GM19193 (cell line): ENCODE measurements at regions not wholly inside any gene's neighbourhood (a gene's known extent, or its start where the extent isn't known, plus 50 kb on each side); places are given as distances from the start of the nearest gene placed in this dataset.

ENCODE experiments used
- POLR2A ChIP-seq: IDR thresholded peaks from 4 replicates; pipeline ENCODE4 v1.6.1; 2011; ENCODE audit not compliant: insufficient read depth, insufficient read length; ENCODE audit errors: extremely low read depth

DNA sequence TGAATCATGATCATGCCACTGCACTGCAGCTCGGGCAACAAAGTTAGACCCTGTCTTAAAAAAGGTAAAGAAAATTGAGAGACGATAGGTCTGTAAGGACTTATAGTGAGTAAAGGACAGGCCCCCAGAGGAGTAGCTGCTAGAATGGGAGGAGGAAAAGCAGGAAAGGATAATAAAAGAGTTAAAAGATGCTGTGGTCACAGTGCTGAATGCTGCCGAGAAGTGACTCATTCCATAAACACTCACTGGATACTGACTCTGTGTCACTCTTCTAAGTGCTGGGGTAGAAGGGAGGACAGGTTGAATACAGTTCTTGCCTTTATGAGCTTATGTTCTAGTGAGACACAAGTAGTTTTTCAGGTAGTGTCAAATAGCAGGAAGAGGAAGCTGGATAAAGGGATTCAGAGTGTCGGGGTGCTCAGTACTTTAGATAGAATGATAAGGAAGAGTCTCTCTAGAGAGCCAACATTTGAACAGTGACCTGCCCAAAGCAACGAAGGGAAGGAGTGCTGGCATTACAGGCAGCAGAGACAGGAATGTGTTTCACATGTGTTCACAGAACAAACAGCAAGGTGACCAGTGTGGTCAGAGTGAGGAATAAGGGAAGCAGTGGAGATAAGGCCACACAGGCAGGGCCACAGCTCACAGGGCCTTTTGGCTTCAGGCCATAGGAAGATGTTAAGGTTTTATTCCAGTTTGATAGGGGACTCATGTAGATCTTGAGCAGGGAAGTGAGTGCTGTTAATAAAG lies 1240.5 kb downstream of the UQCRFS1 start:
- TF ChIP-seq POLR2A, result no peak

DNA sequence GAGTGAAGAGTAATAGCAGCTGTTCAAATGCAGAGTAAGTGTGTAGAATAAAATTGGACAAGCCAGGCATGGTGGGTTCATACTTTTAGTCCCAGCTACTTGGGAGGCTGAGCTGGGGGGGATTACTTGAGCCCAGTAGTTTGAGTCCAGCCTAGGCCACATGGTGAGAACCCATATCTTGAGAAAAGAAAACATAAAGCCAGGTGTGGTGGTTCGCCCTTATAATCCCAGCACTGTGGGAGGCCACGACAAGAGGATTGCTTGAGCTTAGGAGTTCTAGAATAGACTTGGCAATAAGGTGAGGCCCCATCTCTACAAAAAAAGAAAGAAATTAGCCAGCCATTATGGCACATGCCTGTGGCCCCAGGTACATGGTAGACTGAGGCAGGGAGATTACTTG lies 1241.1 kb downstream of the UQCRFS1 start:
- no peak for TF ChIP-seq POLR2A

DNA sequence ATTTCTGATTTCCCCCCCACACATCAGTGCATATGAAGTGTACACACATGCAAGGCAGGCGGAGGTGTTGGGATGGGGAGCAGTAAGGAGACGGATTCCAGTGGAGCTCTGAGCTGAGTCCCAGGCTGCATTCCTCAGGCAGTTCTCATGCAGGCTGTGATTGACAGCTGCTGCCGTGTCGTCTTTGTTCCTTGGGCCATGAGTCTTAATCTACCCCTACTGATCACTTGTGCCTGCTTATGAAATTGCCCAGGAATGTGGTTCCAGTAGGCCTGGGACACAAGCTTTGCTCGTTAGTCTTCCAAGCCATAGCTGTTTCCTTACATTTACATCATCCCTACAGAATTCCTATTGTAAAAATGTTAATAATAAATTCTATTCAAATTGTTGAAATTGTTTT lies 1241.9 kb downstream of the UQCRFS1 start:
- no peak for TF ChIP-seq POLR2A

DNA sequence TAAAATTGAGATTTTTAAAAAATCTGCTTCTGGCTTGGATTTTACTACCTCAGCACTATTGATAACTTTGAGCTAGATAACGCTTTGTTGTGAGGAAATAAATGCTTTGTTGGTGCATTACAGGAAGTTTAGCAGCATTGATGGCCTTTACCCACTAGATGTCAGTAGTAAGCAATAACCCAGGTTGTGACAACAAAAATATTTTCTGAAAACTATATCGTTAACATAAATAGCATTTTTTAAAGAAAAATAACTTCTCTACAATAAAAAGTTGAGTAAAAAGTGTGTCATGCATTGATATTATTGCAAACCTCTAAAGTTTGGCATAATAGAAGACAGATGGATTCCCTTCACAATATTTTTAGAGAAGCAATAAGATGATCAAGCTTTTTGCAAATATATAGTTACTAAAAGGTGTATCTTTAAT lies 1246.5 kb downstream of the UQCRFS1 start:
- TF ChIP-seq POLR2A, result no peak

DNA sequence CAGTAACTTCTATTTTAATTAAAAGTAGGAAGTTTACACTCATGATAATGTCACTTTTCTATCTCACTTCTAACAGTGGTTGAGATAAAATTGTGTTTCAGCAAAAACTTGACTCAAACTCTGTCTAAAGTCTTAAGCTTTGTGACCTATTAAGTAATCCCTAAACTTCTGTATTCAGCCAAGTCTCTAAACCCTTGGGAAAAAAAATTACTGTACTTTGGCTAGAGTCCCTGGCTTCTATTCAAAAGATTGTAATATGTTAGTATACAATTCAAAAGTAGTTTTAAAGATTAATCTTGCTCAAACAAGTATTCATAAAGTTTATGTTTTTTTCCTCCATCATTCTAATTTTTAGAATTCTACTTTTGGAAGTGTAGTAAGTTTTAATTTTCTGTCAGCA lies 1248.8 kb downstream of the UQCRFS1 start:
- TF ChIP-seq POLR2A, result no peak

DNA sequence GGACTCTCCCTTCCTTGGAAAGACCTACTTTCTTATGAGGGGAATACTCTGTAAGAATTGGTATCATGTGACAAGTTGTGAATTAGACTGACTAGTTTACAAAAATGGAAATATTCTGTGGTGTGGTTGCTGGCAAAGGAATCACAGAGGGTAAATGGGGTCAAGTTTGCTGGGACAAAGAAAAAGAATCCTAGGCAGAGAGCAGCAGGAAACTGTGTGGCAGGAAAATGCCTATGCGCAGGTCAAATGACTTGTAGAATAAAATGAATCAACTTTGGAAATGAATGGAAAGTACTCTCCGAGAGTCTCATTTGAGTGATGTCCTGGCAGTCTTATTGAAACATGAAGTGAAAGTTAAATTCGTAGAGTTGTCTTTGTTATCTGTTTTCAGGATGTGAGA lies 1250.7 kb downstream of the UQCRFS1 start:
- no peak for TF ChIP-seq POLR2A

DNA sequence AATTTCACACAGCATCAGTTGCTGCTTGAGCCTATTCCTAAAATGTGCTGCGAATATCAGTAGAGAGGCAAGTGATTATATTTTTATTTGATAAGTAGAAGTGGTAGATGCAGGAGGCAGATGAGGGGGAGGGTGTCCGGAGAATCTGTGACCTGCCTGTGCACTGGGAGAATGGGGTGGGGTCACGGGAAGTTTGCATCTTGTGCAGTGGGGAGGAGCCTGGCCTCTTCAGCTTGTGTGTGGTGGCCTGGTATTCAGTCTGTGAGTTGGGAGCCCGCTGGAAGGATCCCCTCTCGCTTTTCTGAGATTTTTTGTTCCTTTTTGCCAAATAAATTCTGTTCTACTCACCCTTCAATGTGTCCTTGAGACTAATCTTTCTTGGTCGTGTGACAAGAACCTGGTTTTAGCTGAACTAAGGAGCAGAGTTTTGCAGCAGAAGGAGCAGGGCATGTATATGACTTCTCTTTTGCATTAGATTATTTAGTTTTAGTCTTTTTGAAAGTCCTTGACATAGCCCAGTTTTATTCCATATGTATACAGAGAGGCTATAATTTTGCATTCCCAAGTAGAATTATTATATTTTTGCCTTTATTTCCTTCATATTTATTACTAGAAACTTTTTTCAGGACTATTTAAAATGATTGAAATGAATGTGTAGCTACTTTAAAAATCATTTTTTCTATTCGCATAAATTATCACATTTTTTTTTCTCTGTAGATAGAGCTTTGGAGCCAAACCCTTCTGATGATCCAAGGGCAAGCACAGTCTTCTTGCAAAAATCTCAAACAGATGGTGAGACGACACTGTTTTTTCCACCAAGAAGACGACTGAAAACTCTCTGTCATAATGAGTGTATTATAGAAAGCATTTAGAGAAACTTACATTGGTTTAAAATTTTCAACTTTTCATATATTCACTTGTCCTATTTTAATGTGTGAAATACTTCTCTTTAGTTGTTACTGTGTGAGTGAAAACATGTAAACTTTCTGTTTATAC lies 1257.2 kb downstream of the UQCRFS1 start:
- TF ChIP-seq POLR2A, result no peak

DNA sequence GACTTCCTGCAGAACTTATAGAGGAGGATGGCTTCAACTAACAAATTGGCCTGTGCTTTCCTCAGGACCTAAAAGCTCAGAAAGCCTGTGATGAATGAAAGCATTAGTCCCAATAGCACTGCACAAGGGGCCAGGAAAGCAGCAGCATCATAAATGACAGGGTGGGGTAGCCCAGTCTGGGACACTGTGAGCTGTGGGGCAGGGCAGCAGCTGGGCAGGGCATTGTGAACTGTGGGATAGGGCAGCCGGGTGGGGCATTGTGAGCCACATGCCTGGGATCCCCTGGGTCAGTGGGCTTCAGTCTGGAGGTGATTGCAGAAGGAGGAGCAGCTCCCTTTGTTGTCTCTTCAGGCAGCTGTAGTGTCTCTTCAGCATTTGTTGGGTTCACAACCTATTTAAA lies 1276.8 kb downstream of the UQCRFS1 start:
- no peak for TF ChIP-seq POLR2A

DNA sequence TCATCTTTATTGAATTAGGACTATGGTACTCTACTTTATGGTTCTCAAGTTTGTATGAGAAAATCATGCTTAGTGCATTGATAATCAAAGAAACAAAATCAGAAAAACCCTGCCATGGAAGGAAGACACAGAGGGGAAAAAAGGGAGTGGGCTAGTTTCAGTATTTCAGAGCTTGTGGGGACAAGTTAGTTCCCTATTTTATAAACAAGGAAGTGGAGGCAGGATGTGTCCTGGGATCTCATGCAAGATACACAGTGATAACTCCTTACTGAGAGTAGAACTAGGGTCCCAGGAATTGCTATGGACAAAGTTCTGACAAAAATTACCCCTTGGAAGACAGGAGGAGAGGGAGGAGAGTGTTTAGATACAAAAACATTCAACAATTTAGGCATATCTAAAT lies 1277.3 kb downstream of the UQCRFS1 start:
- no peak for TF ChIP-seq POLR2A

DNA sequence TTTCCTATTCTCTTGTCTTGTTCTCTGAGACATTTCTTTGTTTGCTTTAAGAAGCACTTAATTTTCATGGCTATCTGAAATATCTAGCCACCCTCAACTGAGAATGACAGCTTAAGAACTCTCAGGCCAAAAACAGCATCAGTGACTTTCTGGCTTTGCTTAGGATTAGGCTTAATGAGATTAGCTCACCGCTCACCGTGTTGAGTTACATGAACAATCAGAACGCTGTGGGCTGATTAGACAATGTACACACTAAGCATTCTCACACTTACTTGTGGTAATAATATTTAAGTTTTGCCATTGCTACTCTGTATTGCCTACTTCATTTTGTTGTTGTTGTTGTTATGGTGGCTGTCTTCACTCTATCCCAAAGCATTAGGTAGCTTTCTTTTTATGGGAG lies 1283.6 kb downstream of the UQCRFS1 start:
- no peak for TF ChIP-seq POLR2A

DNA sequence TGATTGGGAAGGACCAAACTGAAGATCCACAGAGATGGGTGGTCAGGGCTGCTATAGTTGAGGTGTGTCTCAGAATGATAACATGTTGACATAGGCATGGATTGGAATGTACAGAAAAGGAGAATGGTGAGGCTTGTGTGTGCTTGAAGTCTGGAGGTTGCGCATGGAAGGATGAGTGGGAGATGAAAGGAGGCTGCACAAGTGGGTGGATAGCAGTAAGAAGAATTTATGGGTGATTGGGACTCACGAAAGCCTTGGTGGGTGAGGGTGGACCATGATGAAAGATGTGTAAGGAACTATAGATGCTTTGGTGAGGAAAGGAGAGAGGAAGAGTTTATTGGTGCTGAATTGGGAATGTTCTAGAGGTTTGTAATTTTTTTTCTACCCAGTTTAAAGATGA lies 1287.7 kb downstream of the UQCRFS1 start:
- TF ChIP-seq POLR2A, result no peak

DNA sequence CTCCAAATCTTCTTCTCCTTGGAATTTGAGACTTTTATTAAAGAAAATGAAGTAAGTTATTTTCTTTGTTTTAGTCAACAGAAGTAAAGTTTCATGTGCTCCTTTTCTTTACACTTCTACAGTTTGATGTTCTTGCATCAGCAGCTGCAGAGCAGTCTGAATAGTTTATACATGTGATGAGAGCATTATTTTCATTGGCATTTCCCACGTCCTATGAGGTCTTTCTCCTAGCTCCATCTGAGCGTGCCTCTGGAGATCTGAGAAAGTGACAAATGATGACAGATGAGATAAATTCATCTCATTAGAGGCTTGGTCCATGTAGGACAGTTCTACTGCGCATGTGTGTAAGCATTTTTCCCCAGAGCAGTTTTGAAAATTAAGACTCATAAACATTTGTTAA lies 1290.0 kb downstream of the UQCRFS1 start:
- no peak for TF ChIP-seq POLR2A

DNA sequence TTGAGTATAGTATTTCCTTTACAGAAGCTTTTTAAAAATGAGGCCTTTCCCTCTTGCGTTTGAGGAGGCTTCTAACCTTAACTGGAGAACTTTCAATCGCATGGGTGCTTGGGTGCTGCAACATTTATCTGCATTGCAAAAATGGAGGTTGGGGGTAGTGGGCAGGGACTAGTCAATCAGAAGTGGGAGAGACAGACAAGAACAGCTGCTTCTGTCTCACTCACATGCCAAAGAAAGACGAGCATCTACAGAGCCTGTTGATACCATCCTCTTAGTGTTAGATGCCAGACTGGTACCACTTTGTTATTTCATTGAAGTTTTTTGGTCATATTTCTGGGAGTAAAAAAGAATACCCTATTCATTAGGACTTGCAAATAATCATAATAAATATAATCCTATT lies 1292.2 kb downstream of the UQCRFS1 start:
- TF ChIP-seq POLR2A, result no peak

DNA sequence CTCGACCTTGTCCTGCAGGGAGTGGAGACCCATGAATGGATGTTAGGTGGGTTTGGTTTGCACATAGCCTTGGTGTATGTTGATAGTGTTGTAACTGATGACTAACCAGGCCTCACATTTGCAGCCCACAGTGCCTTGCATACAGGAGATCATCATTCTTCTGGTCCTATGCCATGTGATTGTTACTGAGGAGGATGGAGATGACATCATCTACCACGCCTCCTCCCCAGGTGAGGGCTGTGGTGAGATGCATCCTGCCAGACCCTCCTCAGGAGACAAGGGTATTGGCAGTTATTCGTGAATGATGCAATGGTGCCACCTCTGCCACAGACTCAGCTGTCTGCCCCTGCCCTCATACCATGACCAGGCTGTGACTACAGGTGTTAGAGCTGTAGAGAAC lies 1294.1 kb downstream of the UQCRFS1 start:
- TF ChIP-seq POLR2A, result no peak

DNA sequence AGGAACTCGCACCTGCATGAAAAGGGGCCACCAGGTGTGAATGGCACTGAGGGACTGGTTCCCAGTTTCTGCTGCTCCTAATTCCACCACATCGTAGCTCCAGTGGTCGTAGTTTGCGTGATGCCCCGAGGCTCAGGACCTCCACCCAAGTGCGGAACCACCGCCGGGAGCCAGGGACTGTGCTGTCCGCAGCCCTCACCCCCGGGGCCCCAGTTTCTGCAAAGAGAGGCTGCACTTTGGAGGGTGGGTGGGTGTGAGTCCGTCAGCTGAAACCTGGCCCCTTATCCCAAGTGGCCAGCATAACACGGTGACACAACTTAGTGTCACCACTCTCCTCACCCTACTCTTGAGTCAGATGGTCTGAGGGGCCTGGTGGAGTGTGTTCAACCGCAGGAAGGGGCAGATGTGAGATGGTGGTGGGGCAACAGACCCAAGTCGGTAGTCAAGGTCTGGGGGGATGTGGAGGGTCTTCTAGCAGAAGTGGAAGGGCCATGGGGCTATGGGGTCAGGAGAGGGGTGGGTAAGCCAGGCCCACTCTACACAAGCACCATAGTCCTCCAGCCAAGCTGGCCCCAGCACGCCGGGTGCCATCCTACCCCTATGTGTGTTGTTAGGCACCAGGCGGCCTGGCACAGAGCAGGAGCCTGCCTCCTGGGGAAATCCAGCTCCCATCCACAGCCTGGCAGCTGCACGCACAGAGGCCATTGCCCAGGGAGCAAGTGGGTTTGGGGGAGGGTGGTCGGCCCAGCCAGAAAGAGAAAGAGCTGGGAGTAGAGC lies 1301.6 kb downstream of the UQCRFS1 start:
- TF ChIP-seq POLR2A, result no peak
